MM.1S (cell line): ENCODE measurements at regions not wholly inside any gene's neighbourhood (a gene's known extent, or its start where the extent isn't known, plus 50 kb on each side); places are given as distances from the start of the nearest gene placed in this dataset.

Experiments
- EZH2 ChIP-seq: fragments of 300-600 bp; sonication (generic); optimal IDR thresholded peaks from 2 replicates; pipeline ENCODE3; 2017; ENCODE audit warnings: low read depth, mild to moderate bottlenecking, antibody characterized with exemption, low read length, mixed read lengths
- EZH2phosphoT487 ChIP-seq: fragments of 300-600 bp; sonication (generic); IDR thresholded peaks from 2 replicates; pipeline ENCODE4 v1.6.1; 2018; ENCODE audit warnings: antibody characterized with exemption, low read length
- TF ChIP-seq, protein P1 (sequence below): fragments of 300-600 bp; sonication (generic); IDR thresholded peaks from 2 replicates; pipeline ENCODE4 v1.5.1; 2016; ENCODE audit warnings: antibody characterized with exemption, low read length, mixed read lengths

DNA sequence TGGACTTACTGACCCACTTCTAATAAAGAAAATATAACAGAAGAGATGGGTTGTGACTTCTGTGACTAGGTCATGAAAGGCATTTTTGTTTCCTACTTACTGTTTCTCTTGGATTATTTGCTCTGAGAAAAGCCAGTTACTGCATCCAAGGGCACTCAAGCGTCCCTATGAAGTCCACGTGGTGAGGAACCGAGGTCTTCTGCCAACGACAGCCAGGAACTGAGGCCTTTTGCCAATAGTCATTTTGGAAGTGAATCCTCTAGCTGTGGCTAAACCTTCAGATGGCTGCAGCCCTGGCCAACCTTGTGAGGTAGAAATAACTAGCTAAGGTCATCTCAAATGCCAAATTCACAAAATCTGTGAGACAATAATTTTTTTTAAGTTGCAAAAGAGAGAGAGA, 449.8 kb upstream of the RGPD4 start:
- TF ChIP-seq, protein P1, sequence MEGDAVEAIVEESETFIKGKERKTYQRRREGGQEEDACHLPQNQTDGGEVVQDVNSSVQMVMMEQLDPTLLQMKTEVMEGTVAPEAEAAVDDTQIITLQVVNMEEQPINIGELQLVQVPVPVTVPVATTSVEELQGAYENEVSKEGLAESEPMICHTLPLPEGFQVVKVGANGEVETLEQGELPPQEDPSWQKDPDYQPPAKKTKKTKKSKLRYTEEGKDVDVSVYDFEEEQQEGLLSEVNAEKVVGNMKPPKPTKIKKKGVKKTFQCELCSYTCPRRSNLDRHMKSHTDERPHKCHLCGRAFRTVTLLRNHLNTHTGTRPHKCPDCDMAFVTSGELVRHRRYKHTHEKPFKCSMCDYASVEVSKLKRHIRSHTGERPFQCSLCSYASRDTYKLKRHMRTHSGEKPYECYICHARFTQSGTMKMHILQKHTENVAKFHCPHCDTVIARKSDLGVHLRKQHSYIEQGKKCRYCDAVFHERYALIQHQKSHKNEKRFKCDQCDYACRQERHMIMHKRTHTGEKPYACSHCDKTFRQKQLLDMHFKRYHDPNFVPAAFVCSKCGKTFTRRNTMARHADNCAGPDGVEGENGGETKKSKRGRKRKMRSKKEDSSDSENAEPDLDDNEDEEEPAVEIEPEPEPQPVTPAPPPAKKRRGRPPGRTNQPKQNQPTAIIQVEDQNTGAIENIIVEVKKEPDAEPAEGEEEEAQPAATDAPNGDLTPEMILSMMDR: no peak
- TF ChIP-seq EZH2 (no peak), EZH2phosphoT487 (no peak)
